ENCODE measurements at regions not wholly inside any gene's neighbourhood (a gene's known extent, or its start where the extent isn't known, plus 50 kb on each side); places are given as distances from the start of the nearest gene placed in this dataset.
"Not testable (repeated sequence)": the region's sequence is repeated elsewhere in the genome, so short reads cannot be mapped to it uniquely, and the experiment has no call there.

- H3K4me3 Mint-ChIP-seq; H4K91ac ChIP-seq (ENCODE audit: insufficient read length, low read depth, low read length): not testable (repeated sequence)
- H3K36me3 Mint-ChIP-seq (ENCODE audit: insufficient read depth in 1 of 3, low read depth in 3 of 3) = peaks cover 30 to 46% (median 35%) of the 10 kb centered on the region in 3 experiments
Measured at GRCh38 chr21:8762241-8762640, 1759.1 kb upstream of the TPTE start.

DNA sequence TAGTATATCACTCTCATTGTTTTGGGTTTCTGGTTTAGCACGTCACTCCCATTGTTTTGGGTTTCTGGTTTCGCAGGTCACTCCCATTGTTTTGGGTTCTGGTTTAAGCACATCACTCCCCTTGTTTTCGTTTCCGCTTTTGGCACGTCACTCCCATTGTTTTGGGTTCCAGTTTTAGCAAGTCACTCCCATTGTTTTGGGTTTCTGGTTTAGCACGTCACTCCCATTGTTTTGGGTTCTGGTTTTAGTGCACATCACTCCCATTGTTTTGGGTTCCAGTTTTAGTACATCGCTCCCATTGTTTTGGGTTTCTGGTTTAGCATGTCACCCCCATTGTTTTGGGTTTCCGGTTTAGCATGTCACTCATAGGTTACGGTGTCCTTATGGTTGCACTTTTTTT, 1757.0 kb upstream of the TPTE start:
- peaks cover 52% of the 10 kb centered on the region for H3K9me3 ChIP-seq (ENCODE audit: control insufficient read depth, low read depth, low read length)

More at GRCh38 chr21:8762241-8762640, 1759.1 kb upstream of the TPTE start:
- H2BK12ac ChIP-seq (ENCODE audit: insufficient read length, low read depth, low read length); H3K4me2 ChIP-seq (ENCODE audit: insufficient read depth, insufficient read length, low read length); H3K27ac Mint-ChIP-seq; H3K4me1 ChIP-seq (ENCODE audit: insufficient read depth, low read length); H2AK5ac ChIP-seq (ENCODE audit: insufficient read length, low read length); H3K4me1 Mint-ChIP-seq; H3T11ph ChIP-seq (ENCODE audit: low read length); H3K23me2 ChIP-seq (ENCODE audit: insufficient read length, low read depth, low read length, poor library complexity, severe bottlenecking); H3K27me3 ChIP-seq (ENCODE audit: insufficient read depth, low read length); H2AFZ ChIP-seq (ENCODE audit: low read length); H3K18ac ChIP-seq (ENCODE audit: insufficient read length, low read depth, low read length); DNase-seq; H4K5ac ChIP-seq (ENCODE audit: insufficient read length, low read depth, low read length); H3K23ac ChIP-seq (ENCODE audit: insufficient read length, low read depth, low read length); H2BK120ac ChIP-seq (ENCODE audit: low read depth, low read length, poor library complexity, severe bottlenecking); H3K79me1 ChIP-seq (ENCODE audit: insufficient read depth, low read depth, low read length, poor library complexity, severe bottlenecking); H2BK20ac ChIP-seq (ENCODE audit: low read depth, low read length, poor library complexity, severe bottlenecking); H3K56ac ChIP-seq (ENCODE audit: insufficient read length, low read depth, low read length); H3K14ac ChIP-seq (ENCODE audit: insufficient read depth, low read length); H3K27ac ChIP-seq (ENCODE audit: insufficient read length, low read depth, low read length); H3K79me2 ChIP-seq (ENCODE audit: insufficient read depth, low read length); H3K9ac ChIP-seq (ENCODE audit: extremely low read depth, insufficient read length, low read length); H2BK15ac ChIP-seq (ENCODE audit: low read depth, low read length); H4K8ac ChIP-seq (replicated peaks; ENCODE audit: insufficient read length, low read depth, low read length); H2BK5ac ChIP-seq (ENCODE audit: insufficient read length, low read length); H4K20me1 ChIP-seq (ENCODE audit: control insufficient read depth, insufficient read depth, insufficient read length); H3K4ac ChIP-seq (ENCODE audit: low read depth, low read length): not testable (repeated sequence)
- Mint-ChIP-seq H3K9me3 (peaks cover 80 to 89% of the 10 kb centered on the region in 2 experiments), H3K27me3 (ENCODE audit: low read depth) (peaks cover 12% of the 10 kb centered on the region)
- peaks cover 74% of the 10 kb centered on the region for H3K9me3 ChIP-seq (ENCODE audit: control insufficient read depth, low read depth, low read length)
- WGBS (ENCODE audit: extremely low coverage, insufficient read length, low lambda C conversion rate) = no CpG with 5 or more reads among the region's 2 CpGs

More for the DNA sequence above, 1757.0 kb upstream of the TPTE start:
- not testable (repeated sequence) for H3K27ac Mint-ChIP-seq; H3K79me1 ChIP-seq (ENCODE audit: insufficient read depth, low read depth, low read length, poor library complexity, severe bottlenecking); H2BK20ac ChIP-seq (ENCODE audit: low read depth, low read length, poor library complexity, severe bottlenecking); H4K8ac ChIP-seq (replicated peaks; ENCODE audit: insufficient read length, low read depth, low read length); H3K4me3 Mint-ChIP-seq; H3K4me1 ChIP-seq (ENCODE audit: insufficient read depth, low read length); H2BK120ac ChIP-seq (ENCODE audit: low read depth, low read length, poor library complexity, severe bottlenecking); H3K9ac ChIP-seq (ENCODE audit: extremely low read depth, insufficient read length, low read length); H3K56ac ChIP-seq (ENCODE audit: insufficient read length, low read depth, low read length); H4K5ac ChIP-seq (ENCODE audit: insufficient read length, low read depth, low read length); H4K91ac ChIP-seq (ENCODE audit: insufficient read length, low read depth, low read length); H3K79me2 ChIP-seq (ENCODE audit: insufficient read depth, low read length); H3K27me3 ChIP-seq (ENCODE audit: insufficient read depth, low read length); H2BK5ac ChIP-seq (ENCODE audit: insufficient read length, low read length); H2AFZ ChIP-seq (ENCODE audit: low read length); H3K23me2 ChIP-seq (ENCODE audit: insufficient read length, low read depth, low read length, poor library complexity, severe bottlenecking); H3K4ac ChIP-seq (ENCODE audit: low read depth, low read length); H3K4me1 Mint-ChIP-seq; H3K18ac ChIP-seq (ENCODE audit: insufficient read length, low read depth, low read length); H2AK5ac ChIP-seq (ENCODE audit: insufficient read length, low read length); H2BK12ac ChIP-seq (ENCODE audit: insufficient read length, low read depth, low read length); H3K14ac ChIP-seq (ENCODE audit: insufficient read depth, low read length); H3K4me2 ChIP-seq (ENCODE audit: insufficient read depth, insufficient read length, low read length); H4K20me1 ChIP-seq (ENCODE audit: control insufficient read depth, insufficient read depth, insufficient read length); H3T11ph ChIP-seq (ENCODE audit: low read length); H3K27me3 Mint-ChIP-seq (ENCODE audit: low read depth); H2BK15ac ChIP-seq (ENCODE audit: low read depth, low read length); DNase-seq; H3K23ac ChIP-seq (ENCODE audit: insufficient read length, low read depth, low read length); H3K27ac ChIP-seq (ENCODE audit: insufficient read length, low read depth, low read length)
- Mint-ChIP-seq H3K36me3 (ENCODE audit: insufficient read depth in 1 of 3, low read depth in 3 of 3) (peaks cover 23 to 35% (median 25%) of the 10 kb centered on the region in 3 experiments), H3K9me3 (peaks cover 65 to 76% of the 10 kb centered on the region in 2 experiments)
- WGBS (ENCODE audit: extremely low coverage, insufficient read length, low lambda C conversion rate) = no CpG with 5 or more reads among the region's 9 CpGs
